ENCODE measurements at regions not wholly inside any gene's neighbourhood (a gene's known extent, or its start where the extent isn't known, plus 50 kb on each side); places are given as distances from the start of the nearest gene placed in this dataset.

DNA sequence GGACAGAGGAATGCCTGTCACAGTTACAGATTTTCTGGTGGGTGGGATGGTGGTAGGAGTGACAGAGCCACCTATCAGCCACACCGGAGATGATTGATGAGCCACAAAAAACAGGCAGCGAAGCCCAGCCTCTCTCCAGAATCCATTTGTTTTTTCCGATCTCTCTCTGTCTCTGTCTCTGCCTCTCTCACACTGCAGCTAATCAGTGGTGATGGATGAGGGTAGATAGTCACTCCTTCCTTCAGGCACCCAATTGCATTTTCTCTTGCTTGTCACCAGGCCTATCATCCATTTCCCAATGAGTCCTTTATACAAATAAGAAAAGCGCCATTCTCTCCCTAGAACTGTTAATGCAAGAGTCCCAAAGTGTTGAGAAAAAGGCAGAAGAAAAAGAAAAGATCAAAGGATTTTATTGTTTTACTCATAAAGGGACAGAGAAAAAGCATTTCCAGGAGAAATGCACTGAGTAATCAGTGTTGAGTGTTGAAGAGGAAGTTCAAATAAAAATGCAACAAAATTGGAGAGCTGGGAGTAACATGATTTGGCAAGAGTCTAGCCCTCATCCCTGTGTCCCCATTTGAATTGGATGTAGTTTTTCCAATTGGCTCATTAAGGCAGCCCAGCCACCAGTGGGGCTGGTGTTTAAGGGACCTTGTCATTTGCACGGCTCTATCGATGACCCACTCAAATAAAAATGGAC lies 1089.3 kb downstream of the TUSC7 start:
- no peak for DNase-seq (ENCODE audit: low read depth, low spot score)
- in situ Hi-C loops (cut with HindIII; ENCODE audit: low sequenced_read_pairs): no loop called here
- TF ChIP-seq, protein P1, sequence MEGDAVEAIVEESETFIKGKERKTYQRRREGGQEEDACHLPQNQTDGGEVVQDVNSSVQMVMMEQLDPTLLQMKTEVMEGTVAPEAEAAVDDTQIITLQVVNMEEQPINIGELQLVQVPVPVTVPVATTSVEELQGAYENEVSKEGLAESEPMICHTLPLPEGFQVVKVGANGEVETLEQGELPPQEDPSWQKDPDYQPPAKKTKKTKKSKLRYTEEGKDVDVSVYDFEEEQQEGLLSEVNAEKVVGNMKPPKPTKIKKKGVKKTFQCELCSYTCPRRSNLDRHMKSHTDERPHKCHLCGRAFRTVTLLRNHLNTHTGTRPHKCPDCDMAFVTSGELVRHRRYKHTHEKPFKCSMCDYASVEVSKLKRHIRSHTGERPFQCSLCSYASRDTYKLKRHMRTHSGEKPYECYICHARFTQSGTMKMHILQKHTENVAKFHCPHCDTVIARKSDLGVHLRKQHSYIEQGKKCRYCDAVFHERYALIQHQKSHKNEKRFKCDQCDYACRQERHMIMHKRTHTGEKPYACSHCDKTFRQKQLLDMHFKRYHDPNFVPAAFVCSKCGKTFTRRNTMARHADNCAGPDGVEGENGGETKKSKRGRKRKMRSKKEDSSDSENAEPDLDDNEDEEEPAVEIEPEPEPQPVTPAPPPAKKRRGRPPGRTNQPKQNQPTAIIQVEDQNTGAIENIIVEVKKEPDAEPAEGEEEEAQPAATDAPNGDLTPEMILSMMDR (IDR thresholded peaks at IDR 0.05; ENCODE audit: low read depth, low read length): no peak
- H3K4me3 ChIP-seq (ENCODE audit: low read depth, low read length): no peak overlapping the region

DNA sequence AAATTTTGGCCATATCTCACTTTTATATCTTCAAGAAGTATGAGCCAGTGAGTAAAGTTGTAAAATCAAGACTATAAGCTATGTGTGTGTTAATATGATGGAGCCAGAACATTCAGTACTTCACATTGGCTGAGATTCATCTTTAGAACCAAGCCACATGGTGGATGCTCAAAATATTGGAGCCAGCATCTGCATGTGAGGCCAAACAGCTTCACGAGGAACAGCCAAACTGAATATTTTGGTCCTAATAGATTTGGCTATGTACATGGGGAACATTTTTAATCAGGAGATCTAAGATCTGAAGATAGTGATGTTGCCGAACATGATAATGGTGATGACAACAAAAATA lies 1089.8 kb downstream of the TUSC7 start:
- no peak overlapping the region for H3K4me3 ChIP-seq (ENCODE audit: low read depth, low read length)
- in situ Hi-C loops (cut with HindIII; ENCODE audit: low sequenced_read_pairs): no loop called here

DNA sequence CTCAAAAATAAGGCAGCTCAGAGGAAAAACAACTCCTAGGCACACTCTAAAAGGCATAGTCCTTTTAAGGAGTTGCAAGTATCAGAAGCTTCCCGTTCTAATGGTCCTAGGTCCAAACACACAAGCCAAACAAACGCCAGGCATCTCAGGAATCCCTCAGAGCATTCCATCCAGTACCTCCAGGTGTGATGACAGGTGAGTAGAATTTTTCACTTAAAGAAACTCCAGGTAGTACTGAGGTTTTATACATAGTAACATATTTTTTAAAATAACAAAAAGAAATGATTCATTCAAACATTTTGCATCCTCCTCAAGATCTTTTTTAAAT lies 1092.3 kb downstream of the TUSC7 start:
- no peak for DNase-seq (ENCODE audit: low read depth, low spot score)
- no peak overlapping the region for H3K4me3 ChIP-seq (ENCODE audit: low read depth, low read length)
- in situ Hi-C loops (cut with HindIII; ENCODE audit: low sequenced_read_pairs): no loop called here
- TF ChIP-seq, protein P1 (IDR thresholded peaks at IDR 0.05; ENCODE audit: low read depth, low read length): no peak

More for the DNA sequence above, 1089.8 kb downstream of the TUSC7 start:
- no peak for DNase-seq (ENCODE audit: low read depth, low spot score)
- TF ChIP-seq, protein P1 (IDR thresholded peaks at IDR 0.05; ENCODE audit: low read depth, low read length): no peak

DNA sequence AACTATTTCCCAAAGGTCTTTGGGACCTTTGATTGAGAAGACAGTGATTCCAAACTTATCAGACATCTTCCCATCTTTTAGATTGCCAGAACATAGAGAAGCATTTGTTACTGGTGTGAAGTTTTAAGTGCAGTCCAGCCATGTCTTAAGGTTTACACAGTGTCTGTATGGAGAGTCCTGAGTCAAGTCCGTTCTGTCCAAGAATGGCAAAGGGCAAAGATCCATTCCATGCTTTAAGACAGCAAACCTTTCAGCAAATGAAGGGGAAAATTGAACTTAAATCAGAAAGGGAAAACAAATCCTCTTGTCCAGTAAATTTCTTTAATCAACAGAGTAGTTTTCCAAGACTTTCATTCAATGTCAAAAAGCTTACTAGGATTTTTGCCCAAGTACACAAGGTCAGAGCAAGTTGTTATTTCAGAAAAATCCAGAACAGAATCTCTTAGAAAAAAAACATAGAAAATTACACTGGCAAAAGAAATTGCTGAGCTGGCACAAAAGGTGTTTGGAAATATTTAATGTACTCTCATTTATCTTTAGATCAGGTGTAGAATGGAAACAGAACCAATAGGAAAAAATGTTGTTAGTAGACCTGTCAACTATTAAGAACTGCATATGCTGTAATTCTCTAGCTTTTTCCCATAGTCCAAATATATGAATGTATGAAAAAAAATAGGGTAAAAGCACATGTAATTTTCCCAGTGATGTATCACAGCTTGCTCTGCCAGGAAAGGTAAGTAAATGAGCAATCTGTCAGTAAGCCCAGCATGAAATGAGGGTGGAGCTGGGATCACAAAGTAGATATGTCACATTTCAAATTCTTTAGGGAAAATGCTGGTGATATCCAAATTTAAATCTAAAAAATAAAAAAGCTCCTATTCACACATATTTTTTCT lies 1099.9 kb downstream of the TUSC7 start:
- H3K4me3 ChIP-seq (ENCODE audit: low read depth, low read length): no peak overlapping the region
- TF ChIP-seq, protein P1 (IDR thresholded peaks at IDR 0.05; ENCODE audit: low read depth, low read length): no peak
- in situ Hi-C loops (cut with HindIII; ENCODE audit: low sequenced_read_pairs): no loop called here
- DNase-seq (ENCODE audit: low read depth, low spot score): no peak

DNA sequence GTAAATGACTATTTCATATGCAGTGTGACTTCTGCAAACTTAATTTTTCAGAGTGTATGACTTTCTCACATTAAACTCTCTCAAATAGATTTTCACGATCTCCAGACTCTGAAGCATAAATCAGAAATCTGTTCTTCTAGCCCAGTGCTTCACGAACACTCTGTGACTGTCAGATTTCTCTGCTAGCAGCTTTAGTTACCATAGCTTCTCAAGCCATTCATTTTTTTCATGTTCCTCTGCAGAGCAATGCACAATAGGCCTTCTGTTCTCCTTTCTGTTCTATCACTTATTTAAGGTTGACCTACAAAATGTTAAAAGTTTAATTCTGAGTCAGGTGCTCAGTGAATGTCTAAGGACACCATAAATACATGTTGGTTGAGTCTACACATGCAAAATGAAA lies 1102.2 kb downstream of the TUSC7 start:
- in situ Hi-C loops (cut with HindIII; ENCODE audit: low sequenced_read_pairs): no loop called here
- no peak overlapping the region for H3K4me3 ChIP-seq (ENCODE audit: low read depth, low read length)
- TF ChIP-seq, protein P1 (IDR thresholded peaks at IDR 0.05; ENCODE audit: low read depth, low read length): no peak
- DNase-seq (ENCODE audit: low read depth, low spot score): no peak

DNA sequence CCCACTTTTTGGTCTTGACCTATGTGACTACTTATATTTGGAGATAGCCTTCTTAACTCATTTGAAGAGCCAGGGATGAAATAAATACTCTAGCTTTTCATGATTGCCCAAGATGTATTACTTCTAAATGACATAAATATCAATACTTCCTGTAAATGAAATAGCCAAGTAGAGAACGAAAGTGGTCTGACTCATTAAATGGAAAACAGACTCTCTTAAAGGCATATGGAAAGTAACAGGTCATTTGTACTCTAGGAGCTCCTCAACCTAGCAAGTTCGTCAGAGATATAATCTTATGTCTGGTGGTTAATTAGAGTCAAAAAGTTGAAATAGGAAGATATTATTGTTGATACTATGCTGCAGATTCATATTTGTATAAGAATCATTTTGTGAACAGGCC lies 1105.4 kb downstream of the TUSC7 start:
- TF ChIP-seq, protein P1 (IDR thresholded peaks at IDR 0.05; ENCODE audit: low read depth, low read length): no peak
- H3K4me3 ChIP-seq (ENCODE audit: low read depth, low read length): no peak overlapping the region
- in situ Hi-C loops (cut with HindIII; ENCODE audit: low sequenced_read_pairs): no loop called here
- DNase-seq (ENCODE audit: low read depth, low spot score): no peak

Measured in astrocyte of the spinal cord (primary cell).